COR-L47 (cell line): ENCODE measurements at regions not wholly inside any gene's neighbourhood (a gene's known extent, or its start where the extent isn't known, plus 50 kb on each side); places are given as distances from the start of the nearest gene placed in this dataset.
"Not testable (repeated sequence)": the region's sequence is repeated elsewhere in the genome, so short reads cannot be mapped to it uniquely, and the experiment has no call there.

Experiments
- DNase-seq: peaks from one replicate; lab custom pipeline; 2025; lab: John Stamatoyannopoulos, UW

- not testable (repeated sequence) for DNase-seq
These were observed 208.0 kb upstream of the IRF2BP2 start for GRCh38 chr1:234818040-234818387.

GRCh38 chr1:234817313-234818039 is 207.5 kb upstream of the IRF2BP2 start:
- not testable (repeated sequence) for DNase-seq

- not testable (repeated sequence) for DNase-seq
These were observed 206.9 kb upstream of the IRF2BP2 start for GRCh38 chr1:234816864-234817263.

- DNase-seq, result not testable (repeated sequence)
These were observed 206.3 kb upstream of the IRF2BP2 start for GRCh38 chr1:234816186-234816851.

GRCh38 chr1:234815295-234815815 is 205.4 kb upstream of the IRF2BP2 start:
- not testable (repeated sequence) for DNase-seq

- DNase-seq, result not testable (repeated sequence)
These were observed 204.3 kb upstream of the IRF2BP2 start for GRCh38 chr1:234814235-234814634.

GRCh38 chr1:234811824-234812223 is 201.8 kb upstream of the IRF2BP2 start:
- not testable (repeated sequence) for DNase-seq

- not testable (repeated sequence) for DNase-seq
These were observed 200.7 kb upstream of the IRF2BP2 start for GRCh38 chr1:234810726-234811125.

GRCh38 chr1:234809854-234810245 is 199.9 kb upstream of the IRF2BP2 start:
- not testable (repeated sequence) for DNase-seq

- not testable (repeated sequence) for DNase-seq
These were observed 199.2 kb upstream of the IRF2BP2 start for GRCh38 chr1:234808943-234809853.

GRCh38 chr1:234808459-234808858 is 198.5 kb upstream of the IRF2BP2 start:
- DNase-seq, result not testable (repeated sequence)

- not testable (repeated sequence) for DNase-seq
These were observed 197.7 kb upstream of the IRF2BP2 start for GRCh38 chr1:234807705-234808104.

- not testable (repeated sequence) for DNase-seq
These were observed 192.6 kb upstream of the IRF2BP2 start for GRCh38 chr1:234802586-234802985.

- not testable (repeated sequence) for DNase-seq
These were observed 191.7 kb upstream of the IRF2BP2 start for GRCh38 chr1:234801636-234802035.

GRCh38 chr1:234801147-234801546 is 191.2 kb upstream of the IRF2BP2 start:
- not testable (repeated sequence) for DNase-seq

GRCh38 chr1:234800563-234800962 is 190.6 kb upstream of the IRF2BP2 start:
- DNase-seq, result not testable (repeated sequence)

- DNase-seq, result not testable (repeated sequence)
These were observed 189.2 kb upstream of the IRF2BP2 start for GRCh38 chr1:234799021-234799689.

- DNase-seq, result not testable (repeated sequence)
These were observed 187.2 kb upstream of the IRF2BP2 start for GRCh38 chr1:234797216-234797615.

GRCh38 chr1:234796438-234796792 is 186.4 kb upstream of the IRF2BP2 start:
- not testable (repeated sequence) for DNase-seq

GRCh38 chr1:234795711-234796437 is 185.9 kb upstream of the IRF2BP2 start:
- not testable (repeated sequence) for DNase-seq

GRCh38 chr1:234795007-234795406 is 185.0 kb upstream of the IRF2BP2 start:
- not testable (repeated sequence) for DNase-seq
